ENCODE measurements at regions not wholly inside any gene's neighbourhood (a gene's known extent, or its start where the extent isn't known, plus 50 kb on each side); places are given as distances from the start of the nearest gene placed in this dataset.
A peak's percentile ranks its signal among the peaks of the same experiment; 100 is the strongest.

- DNase-seq (ENCODE audit: low read depth), result no peak
Measured at GRCh38 chr2:204049635-204050034, 113.1 kb downstream of the ICOS start.

GRCh38 chr2:204050681-204051080 lies 114.1 kb downstream of the ICOS start:
- no peak for DNase-seq (ENCODE audit: low read depth)

- no peak for DNase-seq (ENCODE audit: low read depth)
Measured at GRCh38 chr2:204051476-204051875, 114.9 kb downstream of the ICOS start.

- no peak for DNase-seq (ENCODE audit: low read depth)
Measured at GRCh38 chr2:204051984-204052556, 115.5 kb downstream of the ICOS start.

- DNase-seq (ENCODE audit: low read depth), result no peak
Measured at GRCh38 chr2:204059016-204059415, 122.5 kb downstream of the ICOS start.

- DNase-seq (ENCODE audit: low read depth), result no peak
Measured at GRCh38 chr2:204060841-204061240, 124.3 kb downstream of the ICOS start.

GRCh38 chr2:204061241-204061640 lies 124.7 kb downstream of the ICOS start:
- DNase-seq (ENCODE audit: low read depth), result no peak

GRCh38 chr2:204064119-204064518 lies 127.6 kb downstream of the ICOS start:
- DNase-seq (ENCODE audit: low read depth), result no peak

GRCh38 chr2:204065566-204065965 lies 129.0 kb downstream of the ICOS start:
- no peak for DNase-seq (ENCODE audit: low read depth)

- DNase-seq (ENCODE audit: low read depth), result no peak
Measured at GRCh38 chr2:204066051-204066450, 129.5 kb downstream of the ICOS start.

- DNase-seq (ENCODE audit: low read depth), result no peak
Measured at GRCh38 chr2:204069804-204070203, 133.2 kb downstream of the ICOS start.

GRCh38 chr2:204072443-204073324 lies 136.1 kb downstream of the ICOS start:
- peak; percentile 36 for DNase-seq (ENCODE audit: low read depth)

- DNase-seq (ENCODE audit: low read depth), result no peak
Measured at GRCh38 chr2:204074456-204074855, 137.9 kb downstream of the ICOS start.

- DNase-seq (ENCODE audit: low read depth), result no peak
Measured at GRCh38 chr2:204078003-204078698, 141.6 kb downstream of the ICOS start.

GRCh38 chr2:204081487-204082425 lies 145.2 kb downstream of the ICOS start:
- DNase-seq (ENCODE audit: low read depth), result no peak

GRCh38 chr2:204086167-204086566 lies 149.6 kb downstream of the ICOS start:
- no peak for DNase-seq (ENCODE audit: low read depth)

GRCh38 chr2:204089105-204089504 lies 152.5 kb downstream of the ICOS start:
- DNase-seq (ENCODE audit: low read depth), result no peak

GRCh38 chr2:204089574-204089973 lies 153.0 kb downstream of the ICOS start:
- DNase-seq (ENCODE audit: low read depth), result no peak

GRCh38 chr2:204090021-204090420 lies 153.5 kb downstream of the ICOS start:
- no peak for DNase-seq (ENCODE audit: low read depth)

- no peak for DNase-seq (ENCODE audit: low read depth)
Measured at GRCh38 chr2:204104811-204105210, 168.2 kb downstream of the ICOS start.

GRCh38 chr2:204108330-204108751 lies 171.8 kb downstream of the ICOS start:
- peak; percentile 17 for DNase-seq (ENCODE audit: low read depth)

GRCh38 chr2:204108781-204109295 lies 172.3 kb downstream of the ICOS start:
- DNase-seq (ENCODE audit: low read depth), result no peak

Data from stimulated activated CD4-positive, alpha-beta T cell treated with anti-CD3 and anti-CD28 coated beads, Interleukin-2, amount 100 ng/mL, for 4 hours (primary cell).